ENCODE measurements at regions not wholly inside any gene's neighbourhood (a gene's known extent, or its start where the extent isn't known, plus 50 kb on each side); places are given as distances from the start of the nearest gene placed in this dataset.

DNA sequence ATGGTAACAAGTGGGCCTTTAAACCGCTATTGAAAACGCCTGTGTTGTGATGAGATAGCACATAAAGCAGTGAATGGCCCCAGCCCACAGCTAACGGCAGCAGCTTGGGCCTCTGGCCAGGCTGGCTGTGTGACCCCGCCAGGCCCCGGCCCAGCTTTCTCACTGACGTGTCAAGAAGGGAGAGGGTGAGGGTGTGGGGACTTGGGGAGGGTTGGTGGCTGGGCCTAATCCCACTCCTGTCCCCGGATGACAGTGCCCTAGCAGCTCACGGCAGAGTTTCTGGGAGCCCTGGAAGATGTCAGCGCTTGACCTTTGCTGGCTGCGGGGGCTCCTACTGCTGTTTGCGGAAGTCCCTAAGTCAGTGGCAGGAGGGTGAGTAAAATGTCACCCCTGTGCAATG, 88.9 kb upstream of the SHH start:
- H3K4me1 ChIP-seq (ENCODE audit: control insufficient read depth, insufficient read depth, low read length): no peaks in the 10 kb centered on the region
- H3K27ac ChIP-seq (ENCODE audit: low read length): no peak overlapping the region
- ATAC-seq (no peak), DNase-seq (no peak)
- no peaks in the 10 kb centered on the region for H3K27me3 ChIP-seq (ENCODE audit: control insufficient read depth, insufficient read depth)
- intact Hi-C loops (cut with DNase I): no loop called here
- no peaks in the 10 kb centered on the region for H3K9me3 ChIP-seq (ENCODE audit: control insufficient read depth, low read length)
- H3K4me3 ChIP-seq (ENCODE audit: low read length): no peak overlapping the region
- WGBS: 82% methylated on average over 11 of the region's 11 CpGs

- intact Hi-C loops (cut with DNase I): no loop called here
- ATAC-seq: no peak
- Histone ChIP-seq H3K27me3 (ENCODE audit: control insufficient read depth, insufficient read depth) (no peaks in the 10 kb centered on the region), H3K4me3 (ENCODE audit: low read length) (no peak overlapping the region), H3K4me1 (ENCODE audit: control insufficient read depth, insufficient read depth, low read length) (no peaks in the 10 kb centered on the region), H3K27ac (ENCODE audit: low read length) (no peak overlapping the region), H3K9me3 (ENCODE audit: control insufficient read depth, low read length) (no peaks in the 10 kb centered on the region)
- 80% methylated on average over 4 of the region's 4 CpGs for WGBS
- no peak for DNase-seq
Observed at GRCh38 chr7:155899596-155899995, 87.3 kb upstream of the SHH start.

- no peaks in the 10 kb centered on the region for H3K27me3 ChIP-seq (ENCODE audit: control insufficient read depth, insufficient read depth)
- no peaks in the 10 kb centered on the region for H3K4me1 ChIP-seq (ENCODE audit: control insufficient read depth, insufficient read depth, low read length)
- DNase-seq (no peak), ATAC-seq (no peak)
- 81% methylated on average over 16 of the region's 16 CpGs for WGBS
- no peak overlapping the region for H3K27ac ChIP-seq (ENCODE audit: low read length)
- no peak overlapping the region for H3K4me3 ChIP-seq (ENCODE audit: low read length)
- H3K9me3 ChIP-seq (ENCODE audit: control insufficient read depth, low read length): no peaks in the 10 kb centered on the region
- intact Hi-C loops (cut with DNase I): no loop called here
Observed at GRCh38 chr7:155897758-155898386, 85.6 kb upstream of the SHH start.

- DNase-seq (no peak), ATAC-seq (no peak)
- Histone ChIP-seq H3K27me3 (ENCODE audit: control insufficient read depth, insufficient read depth) (no peaks in the 10 kb centered on the region), H3K4me3 (ENCODE audit: low read length) (no peak overlapping the region), H3K27ac (ENCODE audit: low read length) (no peak overlapping the region), H3K9me3 (ENCODE audit: control insufficient read depth, low read length) (no peaks in the 10 kb centered on the region), H3K4me1 (ENCODE audit: control insufficient read depth, insufficient read depth, low read length) (no peaks in the 10 kb centered on the region)
- intact Hi-C loops (cut with DNase I): no loop called here
- WGBS: 84% methylated on average over 6 of the region's 6 CpGs
Observed at GRCh38 chr7:155896531-155897263, 84.4 kb upstream of the SHH start.

DNA sequence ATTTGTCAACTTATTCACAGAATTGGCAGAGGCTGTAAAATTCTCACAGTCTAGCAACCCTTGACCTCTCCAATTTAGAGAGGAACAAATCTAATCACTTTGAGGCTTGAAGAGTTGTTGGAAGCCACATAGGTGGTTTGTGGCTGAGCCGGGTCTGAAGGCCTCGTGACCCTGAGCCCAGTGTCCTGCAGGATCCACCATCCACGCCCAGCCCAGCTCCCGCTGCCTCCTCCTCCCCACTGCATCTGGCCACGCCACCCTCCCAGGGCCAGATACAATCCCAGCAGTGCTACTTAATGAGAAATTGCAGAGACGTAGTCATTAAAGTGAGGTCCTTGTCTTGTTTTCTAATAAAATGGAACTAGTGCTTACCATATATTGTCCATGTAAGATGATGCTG, 81.4 kb upstream of the SHH start:
- intact Hi-C loops (cut with DNase I): no loop called here
- H3K27me3 ChIP-seq (ENCODE audit: control insufficient read depth, insufficient read depth): no peaks in the 10 kb centered on the region
- H3K27ac ChIP-seq (ENCODE audit: low read length): no peak overlapping the region
- WGBS: 84% methylated on average over 6 of the region's 6 CpGs
- no peak for ATAC-seq
- no peak for DNase-seq
- H3K4me1 ChIP-seq (ENCODE audit: control insufficient read depth, insufficient read depth, low read length): no peaks in the 10 kb centered on the region
- no peaks in the 10 kb centered on the region for H3K9me3 ChIP-seq (ENCODE audit: control insufficient read depth, low read length)
- no peak overlapping the region for H3K4me3 ChIP-seq (ENCODE audit: low read length)

DNA sequence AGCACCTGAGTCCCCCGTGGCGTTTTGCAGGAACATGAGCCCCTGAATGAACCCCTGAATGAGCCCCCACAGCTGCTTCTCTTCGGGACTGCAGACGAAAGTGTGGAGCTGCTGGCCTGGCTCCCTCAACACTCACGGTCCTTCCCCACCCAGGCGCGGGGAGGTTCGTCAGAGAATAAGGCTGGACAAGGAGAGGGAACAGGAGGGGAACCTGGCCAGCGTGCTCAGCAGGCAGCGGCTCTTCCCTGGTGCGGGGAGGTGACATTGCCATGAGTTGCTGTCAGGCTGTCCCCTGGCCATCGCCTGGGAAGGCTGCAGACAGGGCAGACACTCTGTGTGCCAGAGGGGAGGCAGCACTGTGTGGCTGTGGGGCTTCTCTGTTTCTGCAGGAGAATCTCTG, 80.9 kb upstream of the SHH start:
- intact Hi-C loops (cut with DNase I): no loop called here
- Histone ChIP-seq H3K4me1 (ENCODE audit: control insufficient read depth, insufficient read depth, low read length) (no peaks in the 10 kb centered on the region), H3K27ac (ENCODE audit: low read length) (no peak overlapping the region), H3K9me3 (ENCODE audit: control insufficient read depth, low read length) (no peaks in the 10 kb centered on the region), H3K4me3 (ENCODE audit: low read length) (no peak overlapping the region), H3K27me3 (ENCODE audit: control insufficient read depth, insufficient read depth) (no peaks in the 10 kb centered on the region)
- ATAC-seq (no peak), DNase-seq (no peak)
- WGBS: 84% methylated on average over 12 of the region's 12 CpGs

DNA sequence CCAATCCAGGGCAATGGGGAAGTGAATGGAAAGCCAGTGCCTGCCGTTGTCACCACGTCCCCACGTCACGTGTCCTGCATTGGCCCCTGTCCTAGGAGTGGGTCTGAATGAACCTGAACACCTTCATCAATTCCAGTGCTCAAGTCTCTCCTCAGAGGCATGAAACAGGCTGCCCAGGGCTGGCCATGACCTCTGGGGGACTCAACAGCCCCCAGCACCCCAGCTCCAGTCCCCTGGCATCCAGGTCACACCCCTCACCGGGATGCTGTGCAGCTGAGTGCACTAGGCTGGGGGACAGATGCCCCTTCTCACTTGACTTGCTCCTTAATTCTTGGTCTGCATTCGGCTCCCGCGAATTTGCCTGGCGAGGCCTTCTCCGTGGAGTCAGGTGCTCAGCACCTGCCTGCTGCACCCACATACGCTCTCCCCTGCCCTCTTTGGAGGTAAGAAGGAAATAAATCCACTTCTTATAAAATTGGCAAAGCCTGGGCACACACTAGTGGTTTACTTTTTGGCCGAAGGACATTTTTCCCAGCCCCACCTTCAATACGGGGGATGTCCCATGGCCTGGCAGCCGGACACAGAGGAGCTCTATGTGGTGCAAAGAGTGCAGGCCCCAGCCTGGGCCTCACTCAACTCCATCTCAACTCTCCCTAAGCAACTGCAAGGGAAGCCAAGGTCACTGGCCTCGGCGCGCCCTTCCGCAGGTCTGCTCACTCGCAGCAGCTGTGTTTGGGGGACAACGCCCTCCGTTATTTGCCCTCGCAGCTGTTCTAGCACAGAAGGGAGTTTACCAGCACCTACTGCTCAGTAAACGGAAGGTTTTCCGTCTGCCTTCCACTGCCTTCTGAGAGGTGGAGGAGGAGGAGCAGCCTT, 77.6 kb upstream of the SHH start:
- ATAC-seq: no peak
- intact Hi-C loops (cut with DNase I): no loop called here
- Histone ChIP-seq H3K27me3 (ENCODE audit: control insufficient read depth, insufficient read depth) (no peaks in the 10 kb centered on the region), H3K4me1 (ENCODE audit: control insufficient read depth, insufficient read depth, low read length) (no peaks in the 10 kb centered on the region), H3K9me3 (ENCODE audit: control insufficient read depth, low read length) (no peaks in the 10 kb centered on the region), H3K4me3 (ENCODE audit: low read length) (no peak overlapping the region), H3K27ac (ENCODE audit: low read length) (no peak overlapping the region)
- 90% methylated on average over 24 of the region's 24 CpGs for WGBS
- no peak for DNase-seq

GRCh38 chr7:155887174-155887525, 74.9 kb upstream of the SHH start:
- H3K4me3 ChIP-seq (ENCODE audit: low read length): no peak overlapping the region
- no peak overlapping the region for H3K27ac ChIP-seq (ENCODE audit: low read length)
- no peaks in the 10 kb centered on the region for H3K27me3 ChIP-seq (ENCODE audit: control insufficient read depth, insufficient read depth)
- intact Hi-C loops (cut with DNase I): no loop called here
- H3K9me3 ChIP-seq (ENCODE audit: control insufficient read depth, low read length): no peaks in the 10 kb centered on the region
- 87% methylated on average over 11 of the region's 11 CpGs for WGBS
- H3K4me1 ChIP-seq (ENCODE audit: control insufficient read depth, insufficient read depth, low read length): no peaks in the 10 kb centered on the region
- DNase-seq: no peak
- no peak for ATAC-seq

DNA sequence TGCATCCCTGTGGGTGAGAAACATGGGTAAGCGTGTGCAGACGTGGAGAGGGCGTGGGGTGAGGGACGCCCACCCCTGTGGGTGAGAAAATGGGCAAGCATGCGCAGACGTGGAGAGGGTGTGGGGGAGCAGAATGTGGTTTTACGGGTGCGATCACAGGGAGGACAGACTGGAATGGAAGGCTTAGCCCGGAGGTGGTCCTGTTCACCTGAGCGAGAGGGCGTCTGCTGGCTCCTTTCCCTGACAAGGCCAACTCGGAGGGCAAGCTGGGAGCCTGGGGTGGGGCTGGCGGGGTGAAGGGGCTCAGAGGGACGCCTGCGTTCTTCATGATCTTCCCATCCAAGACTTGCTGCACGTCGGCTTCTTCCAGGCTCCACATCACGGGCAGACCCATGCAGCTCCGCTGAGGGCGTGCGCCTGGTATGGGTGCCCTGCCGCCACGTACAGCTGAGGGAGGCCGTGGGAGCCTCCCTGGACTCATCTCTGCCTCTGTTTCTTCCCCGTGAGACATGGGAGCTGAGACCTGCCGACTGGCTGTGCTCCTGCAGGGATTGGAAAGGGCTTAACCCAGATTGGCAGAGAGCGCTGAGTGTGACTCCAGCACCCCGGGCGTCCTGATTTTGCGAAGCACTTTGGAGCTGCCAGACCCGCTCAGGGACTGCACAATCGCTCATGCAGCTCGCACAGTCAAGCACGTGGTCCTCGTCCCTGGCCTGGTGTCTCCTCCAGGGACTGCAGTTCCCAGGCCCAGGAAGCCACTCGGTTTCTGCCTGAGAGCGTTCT, 74.3 kb upstream of the SHH start:
- WGBS: 89% methylated on average over 37 of the region's 37 CpGs
- intact Hi-C loops (cut with DNase I): no loop called here
- DNase-seq (no peak), ATAC-seq (no peak)
- Histone ChIP-seq H3K27ac (ENCODE audit: low read length) (no peak overlapping the region), H3K4me3 (ENCODE audit: low read length) (no peak overlapping the region), H3K4me1 (ENCODE audit: control insufficient read depth, insufficient read depth, low read length) (no peaks in the 10 kb centered on the region), H3K27me3 (ENCODE audit: control insufficient read depth, insufficient read depth) (no peaks in the 10 kb centered on the region), H3K9me3 (ENCODE audit: control insufficient read depth, low read length) (no peaks in the 10 kb centered on the region)

- ATAC-seq (peak; percentile 68 to 96), DNase-seq (peak; percentile 61 to 75 (median 64))
- 46% methylated on average over 24 of the region's 24 CpGs for WGBS
- Histone ChIP-seq H3K4me3 (ENCODE audit: low read length) (no peak overlapping the region), H3K27me3 (ENCODE audit: control insufficient read depth, insufficient read depth) (no peaks in the 10 kb centered on the region), H3K4me1 (ENCODE audit: control insufficient read depth, insufficient read depth, low read length) (no peaks in the 10 kb centered on the region), H3K27ac (ENCODE audit: low read length) (no peak overlapping the region), H3K9me3 (ENCODE audit: control insufficient read depth, low read length) (no peaks in the 10 kb centered on the region)
- intact Hi-C loops (cut with DNase I): no loop called here
Observed at GRCh38 chr7:155885167-155886155, 73.2 kb upstream of the SHH start.
